OCI-LY3 (cell line): ENCODE measurements at regions not wholly inside any gene's neighbourhood (a gene's known extent, or its start where the extent isn't known, plus 50 kb on each side); places are given as distances from the start of the nearest gene placed in this dataset.

Experiments
- H2AFZ ChIP-seq: fragments of 200-600, 300-600 bp; shearing (Covaris generic); 2 replicates; pipeline ENCODE4 v1.6.0; 2014; ENCODE audit warnings: antibody characterized with exemption, low read depth, low read length
- H3K27ac ChIP-seq: fragments of 200-600, 300-600 bp; sonication (generic); 2 replicates; pipeline ENCODE4 v1.5.1; 2014; ENCODE audit warnings: mild to moderate bottlenecking, low read length, moderate library complexity, mixed read lengths
- H3K27me3 ChIP-seq: fragments of 200-600, 300-600 bp; sonication (generic); 2 replicates; pipeline ENCODE4 v1.6.1; 2014; ENCODE audit warnings: low read depth, low read length, mixed read lengths
- H3K36me3 ChIP-seq: fragments of 200-600, 300-600 bp; sonication (generic); replicated peaks from 2 replicates; pipeline ENCODE3; 2014; ENCODE audit warnings: low read depth, low read length, mixed read lengths
- H3K4me1 ChIP-seq: fragments of 300-600, 200-600 bp; sonication (generic); 2 replicates; pipeline ENCODE4 v1.6.1; 2014; ENCODE audit warnings: low read length, mixed read lengths
- H3K4me2 ChIP-seq: fragments of 200-600, 300-600 bp; sonication (generic); 2 replicates; pipeline ENCODE4 v1.6.1; 2014; ENCODE audit warnings: low read length, mixed read lengths
- H3K4me3 ChIP-seq: fragments of 300-600, 200-600 bp; sonication (generic); 2 replicates; pipeline ENCODE4 v1.5.1; 2014; ENCODE audit warnings: antibody characterized with exemption, mild to moderate bottlenecking, low read length, moderate library complexity
- H3K79me2 ChIP-seq: fragments of 300-600, 200-600 bp; shearing (Covaris generic); 2 replicates; pipeline ENCODE4 v1.6.1; 2014; ENCODE audit warnings: mild to moderate bottlenecking, low read length, mixed read lengths
- H3K9ac ChIP-seq: fragments of 300-600, 200-600 bp; shearing (Covaris generic); 2 replicates; pipeline ENCODE4 v1.6.0; 2014; ENCODE audit warnings: mild to moderate bottlenecking, low read length, moderate library complexity
- H3K9me3 ChIP-seq: fragments of 200-600, 300-600 bp; shearing (Covaris generic); 2 replicates; pipeline ENCODE4 v1.6.1; 2014; ENCODE audit warnings: low read length, mixed read lengths; ENCODE audit not compliant: insufficient read depth
- H4K20me1 ChIP-seq: fragments of 200-600, 300-600 bp; sonication (generic); 2 replicates; pipeline ENCODE4 v1.6.1; 2016; ENCODE audit warnings: low read length, mixed read lengths; ENCODE audit not compliant: insufficient read depth
- EZH2phosphoT487 ChIP-seq: fragments of 200-600 bp; shearing (Covaris generic); IDR thresholded peaks from 2 replicates; pipeline ENCODE4 v1.6.1; 2018; ENCODE audit warnings: antibody characterized with exemption, mixed run types, low read depth
- TF ChIP-seq, protein P1 (sequence below): fragments of 200-600, 300-600 bp; sonication (generic); IDR thresholded peaks from 2 replicates; pipeline ENCODE4 v1.5.1; 2014; ENCODE audit warnings: antibody characterized with exemption, low read length, low read depth

DNA sequence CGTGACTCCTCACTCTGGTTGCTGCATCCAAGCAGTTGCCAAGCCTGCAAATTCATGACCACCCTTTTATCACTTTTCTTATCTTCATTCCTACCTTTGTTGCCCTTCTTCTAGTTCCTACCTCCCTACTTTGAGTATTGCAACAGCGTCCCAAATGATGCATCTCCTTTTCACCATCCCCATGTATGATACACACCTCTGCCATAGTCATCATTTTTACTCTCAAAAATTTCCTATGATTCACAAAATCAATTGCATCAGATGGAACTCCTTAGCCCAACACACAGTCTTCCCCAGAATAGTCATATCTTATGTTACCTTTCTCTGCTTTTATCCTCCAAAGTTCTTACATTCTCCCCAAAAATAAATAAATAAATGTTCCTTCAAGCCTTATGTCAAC is 262.6 kb downstream of the TBL1XR1 start:
- no peaks in the 10 kb centered on the region for H3K36me3 ChIP-seq
- H3K27ac ChIP-seq: no peak overlapping the region
- no peak overlapping the region for H3K9ac ChIP-seq
- no peaks in the 10 kb centered on the region for H3K27me3 ChIP-seq
- no peaks in the 10 kb centered on the region for H4K20me1 ChIP-seq
- TF ChIP-seq, protein P1, sequence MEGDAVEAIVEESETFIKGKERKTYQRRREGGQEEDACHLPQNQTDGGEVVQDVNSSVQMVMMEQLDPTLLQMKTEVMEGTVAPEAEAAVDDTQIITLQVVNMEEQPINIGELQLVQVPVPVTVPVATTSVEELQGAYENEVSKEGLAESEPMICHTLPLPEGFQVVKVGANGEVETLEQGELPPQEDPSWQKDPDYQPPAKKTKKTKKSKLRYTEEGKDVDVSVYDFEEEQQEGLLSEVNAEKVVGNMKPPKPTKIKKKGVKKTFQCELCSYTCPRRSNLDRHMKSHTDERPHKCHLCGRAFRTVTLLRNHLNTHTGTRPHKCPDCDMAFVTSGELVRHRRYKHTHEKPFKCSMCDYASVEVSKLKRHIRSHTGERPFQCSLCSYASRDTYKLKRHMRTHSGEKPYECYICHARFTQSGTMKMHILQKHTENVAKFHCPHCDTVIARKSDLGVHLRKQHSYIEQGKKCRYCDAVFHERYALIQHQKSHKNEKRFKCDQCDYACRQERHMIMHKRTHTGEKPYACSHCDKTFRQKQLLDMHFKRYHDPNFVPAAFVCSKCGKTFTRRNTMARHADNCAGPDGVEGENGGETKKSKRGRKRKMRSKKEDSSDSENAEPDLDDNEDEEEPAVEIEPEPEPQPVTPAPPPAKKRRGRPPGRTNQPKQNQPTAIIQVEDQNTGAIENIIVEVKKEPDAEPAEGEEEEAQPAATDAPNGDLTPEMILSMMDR: no peak
- no peak for TF ChIP-seq EZH2phosphoT487
- no peak overlapping the region for H3K4me2 ChIP-seq
- H3K4me1 ChIP-seq: 0 out of 2 replicates have a peak, but pooled peaks cover 3% of the 10 kb centered on the region
- no peaks in the 10 kb centered on the region for H3K9me3 ChIP-seq
- H3K4me3 ChIP-seq: no peak overlapping the region
- H2AFZ ChIP-seq: no peak overlapping the region
- no peaks in the 10 kb centered on the region for H3K79me2 ChIP-seq

DNA sequence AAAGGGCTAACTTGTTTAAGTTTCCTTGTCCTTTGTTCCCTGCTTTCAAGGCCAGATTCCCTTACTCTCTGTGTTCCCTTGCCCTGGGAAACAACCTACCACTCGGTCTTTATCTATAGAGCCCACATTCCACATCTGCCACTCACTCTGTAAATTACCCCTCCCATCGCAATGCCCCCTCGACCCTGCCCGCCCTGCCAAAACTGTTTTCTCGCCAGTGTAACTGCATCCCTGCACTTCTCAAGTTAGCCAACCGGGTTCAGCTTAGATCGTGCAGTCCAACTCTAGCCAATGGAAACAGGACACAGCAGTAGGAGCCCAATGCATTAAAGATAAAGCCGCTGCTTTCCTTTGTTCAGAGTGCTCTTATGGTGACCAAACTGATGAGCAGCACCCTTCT is 263.6 kb downstream of the TBL1XR1 start:
- Histone ChIP-seq H2AFZ (no peak overlapping the region), H3K9me3 (no peaks in the 10 kb centered on the region), H3K4me3 (no peak overlapping the region), H3K4me1 (no peaks in the 10 kb centered on the region), H3K79me2 (no peaks in the 10 kb centered on the region), H3K4me2 (no peak overlapping the region), H4K20me1 (no peaks in the 10 kb centered on the region), H3K36me3 (no peaks in the 10 kb centered on the region), H3K27ac (no peak overlapping the region), H3K9ac (no peak overlapping the region), H3K27me3 (no peaks in the 10 kb centered on the region)
- TF ChIP-seq EZH2phosphoT487: no peak
- TF ChIP-seq, protein P1: no peak

DNA sequence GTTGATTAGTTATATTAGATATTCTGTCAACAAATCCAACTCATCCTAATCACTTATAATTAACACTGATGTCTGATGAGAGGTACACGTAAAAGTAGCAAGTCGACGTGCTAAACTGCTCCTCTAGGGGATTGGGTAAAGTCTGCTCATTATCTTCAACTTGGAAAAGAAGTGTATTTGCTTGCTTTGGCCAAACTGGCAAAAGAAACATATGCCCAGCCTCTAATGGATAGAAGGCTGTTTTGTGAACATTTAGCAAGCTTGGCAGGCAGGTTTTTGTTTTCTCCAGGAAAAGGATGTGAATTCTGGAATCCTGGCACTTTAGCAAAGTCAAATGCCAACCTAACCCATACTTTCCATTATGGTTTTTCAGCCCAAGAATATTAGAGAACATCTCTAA is 264.8 kb downstream of the TBL1XR1 start:
- H3K9ac ChIP-seq: no peak overlapping the region
- H3K27me3 ChIP-seq: no peaks in the 10 kb centered on the region
- TF ChIP-seq, protein P1: no peak
- no peak for TF ChIP-seq EZH2phosphoT487
- no peaks in the 10 kb centered on the region for H3K9me3 ChIP-seq
- H3K4me1 ChIP-seq: 0 out of 2 replicates have a peak, but pooled peaks cover under 1% of the 10 kb centered on the region
- H3K4me3 ChIP-seq: no peak overlapping the region
- H3K27ac ChIP-seq: no peak overlapping the region
- H4K20me1 ChIP-seq: no peaks in the 10 kb centered on the region
- no peaks in the 10 kb centered on the region for H3K36me3 ChIP-seq
- no peak overlapping the region for H2AFZ ChIP-seq
- no peaks in the 10 kb centered on the region for H3K79me2 ChIP-seq
- no peak overlapping the region for H3K4me2 ChIP-seq

DNA sequence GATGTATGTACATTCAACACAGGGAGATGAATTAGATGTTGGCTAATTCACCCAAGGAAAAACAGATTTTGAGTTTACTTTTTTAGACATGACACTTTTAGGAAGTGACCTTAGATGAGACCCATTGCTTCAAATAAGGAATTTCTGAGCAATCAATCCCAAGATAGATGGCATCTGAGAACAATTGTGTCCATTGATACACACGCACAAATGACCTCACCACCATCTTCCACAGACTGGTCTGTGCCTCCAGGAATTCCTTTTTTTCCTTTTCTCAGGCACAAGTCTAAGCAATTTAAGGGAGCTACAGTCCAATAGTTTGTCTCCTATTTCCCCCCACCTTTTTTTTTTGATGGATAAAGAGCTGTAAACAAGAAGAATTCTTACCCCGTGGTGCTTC is 265.3 kb downstream of the TBL1XR1 start:
- no peak overlapping the region for H3K4me3 ChIP-seq
- no peaks in the 10 kb centered on the region for H3K79me2 ChIP-seq
- H3K27me3 ChIP-seq: no peaks in the 10 kb centered on the region
- no peak overlapping the region for H3K9ac ChIP-seq
- H3K9me3 ChIP-seq: no peaks in the 10 kb centered on the region
- no peaks in the 10 kb centered on the region for H3K36me3 ChIP-seq
- H3K4me2 ChIP-seq: no peak overlapping the region
- H4K20me1 ChIP-seq: no peaks in the 10 kb centered on the region
- 0 out of 2 replicates have a peak, but pooled peaks cover 3% of the 10 kb centered on the region for H3K4me1 ChIP-seq
- H3K27ac ChIP-seq: no peak overlapping the region
- TF ChIP-seq EZH2phosphoT487: no peak
- TF ChIP-seq, protein P1: no peak
- H2AFZ ChIP-seq: no peak overlapping the region
